ENCODE measurements at regions not wholly inside any gene's neighbourhood (a gene's known extent, or its start where the extent isn't known, plus 50 kb on each side); places are given as distances from the start of the nearest gene placed in this dataset.

DNA sequence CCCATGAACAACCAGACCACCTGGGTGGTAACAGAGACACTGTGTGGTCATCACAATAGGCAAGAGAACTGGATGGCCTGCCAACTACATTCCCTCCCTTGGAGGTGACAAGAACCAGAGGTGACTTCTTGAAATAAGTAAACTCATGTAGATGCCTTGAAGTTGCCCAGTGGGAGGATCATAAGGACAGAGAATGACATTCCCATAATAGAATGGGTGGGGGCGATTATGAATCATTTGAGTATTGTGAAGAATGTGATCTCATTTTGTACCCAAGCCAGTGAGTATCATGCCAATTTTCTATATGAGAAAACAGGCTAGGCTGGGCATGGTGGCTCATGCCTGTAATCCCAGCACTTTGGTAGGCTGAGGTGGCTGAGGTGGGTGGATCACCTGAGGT is 211.4 kb upstream of the GYPC start:
- H3K4me1 Mint-ChIP-seq = no peaks in the 10 kb centered on the region
- H3K27ac Mint-ChIP-seq = no peak overlapping the region
- H3K36me3 Mint-ChIP-seq (ENCODE audit: low read depth) = no peaks in the 10 kb centered on the region
- H3K4me3 Mint-ChIP-seq = no peak overlapping the region
- POLR2A ChIA-PET = no interaction called here
- CTCF ChIA-PET = no interaction called here
- no peak for DNase-seq
- no peaks in the 10 kb centered on the region for H3K9me3 Mint-ChIP-seq
- H3K27me3 Mint-ChIP-seq = no peaks in the 10 kb centered on the region

- no peaks in the 10 kb centered on the region for H3K27me3 Mint-ChIP-seq
- H3K27ac Mint-ChIP-seq = no peak overlapping the region
- no peak for DNase-seq
- no peaks in the 10 kb centered on the region for H3K36me3 Mint-ChIP-seq (ENCODE audit: low read depth)
- H3K4me1 Mint-ChIP-seq = no peaks in the 10 kb centered on the region
- CTCF ChIA-PET = no interaction called here
- H3K9me3 Mint-ChIP-seq = no peaks in the 10 kb centered on the region
- no peak overlapping the region for H3K4me3 Mint-ChIP-seq
- POLR2A ChIA-PET = no interaction called here
These were observed 209.8 kb upstream of the GYPC start for GRCh38 chr2:126446106-126446695.

DNA sequence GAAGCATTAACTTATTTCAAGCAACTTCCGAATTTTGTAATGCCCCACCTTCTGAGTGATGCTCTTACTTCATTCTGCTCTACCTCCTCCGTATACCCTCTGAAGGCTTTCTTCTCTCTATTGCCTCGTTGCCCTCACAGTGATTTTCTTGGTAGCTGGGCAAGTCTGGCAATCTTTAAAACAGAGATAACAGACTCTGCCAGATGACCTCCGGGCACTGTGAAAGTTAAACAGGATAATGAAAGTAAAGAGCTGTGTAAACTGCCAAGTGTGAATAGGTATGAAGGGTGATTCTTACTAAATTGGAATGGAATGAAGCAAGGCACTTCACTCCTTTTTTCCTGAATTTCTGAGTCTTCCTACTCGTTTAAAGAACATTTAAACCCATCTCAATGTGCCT is 207.3 kb upstream of the GYPC start:
- Mint-ChIP-seq H3K4me1 (no peaks in the 10 kb centered on the region), H3K36me3 (ENCODE audit: low read depth) (no peaks in the 10 kb centered on the region), H3K9me3 (no peaks in the 10 kb centered on the region), H3K4me3 (no peak overlapping the region), H3K27ac (no peak overlapping the region), H3K27me3 (no peaks in the 10 kb centered on the region)
- ChIA-PET POLR2A (interaction anchor here (0.6 kb wide), 1 partner anchor 666 kb away, joined by 4 read pairs; no protein-coding TSS in a partner anchor), CTCF (no interaction called here)
- DNase-seq = no peak

GRCh38 chr2:126449677-126450076 is 206.3 kb upstream of the GYPC start:
- H3K4me1 Mint-ChIP-seq = no peaks in the 10 kb centered on the region
- no peak overlapping the region for H3K27ac Mint-ChIP-seq
- H3K36me3 Mint-ChIP-seq (ENCODE audit: low read depth) = no peaks in the 10 kb centered on the region
- ChIA-PET CTCF (no interaction called here), POLR2A (no interaction called here)
- no peaks in the 10 kb centered on the region for H3K9me3 Mint-ChIP-seq
- DNase-seq = no peak
- H3K27me3 Mint-ChIP-seq = no peaks in the 10 kb centered on the region
- no peak overlapping the region for H3K4me3 Mint-ChIP-seq

- no peaks in the 10 kb centered on the region for H3K9me3 Mint-ChIP-seq
- H3K4me1 Mint-ChIP-seq = peaks cover 9% of the 10 kb centered on the region
- no peaks in the 10 kb centered on the region for H3K27me3 Mint-ChIP-seq
- no peak for DNase-seq
- ChIA-PET POLR2A (no interaction called here), CTCF (no interaction called here)
- no peak overlapping the region for H3K27ac Mint-ChIP-seq
- no peak overlapping the region for H3K4me3 Mint-ChIP-seq
- H3K36me3 Mint-ChIP-seq (ENCODE audit: low read depth) = no peaks in the 10 kb centered on the region
These were observed 191.9 kb upstream of the GYPC start for GRCh38 chr2:126463892-126464674.

- POLR2A ChIA-PET = no interaction called here
- H3K9me3 Mint-ChIP-seq = no peaks in the 10 kb centered on the region
- CTCF ChIA-PET = no interaction called here
- H3K36me3 Mint-ChIP-seq (ENCODE audit: low read depth) = no peaks in the 10 kb centered on the region
- DNase-seq = peak; percentile 22
- H3K27me3 Mint-ChIP-seq = peaks cover 3% of the 10 kb centered on the region
- H3K27ac Mint-ChIP-seq = no peak overlapping the region
- H3K4me3 Mint-ChIP-seq = no peak overlapping the region
- H3K4me1 Mint-ChIP-seq = peaks cover 10% of the 10 kb centered on the region
These were observed 188.4 kb upstream of the GYPC start for GRCh38 chr2:126467367-126468054.

GRCh38 chr2:126475031-126475430 is 180.9 kb upstream of the GYPC start:
- H3K36me3 Mint-ChIP-seq (ENCODE audit: low read depth) = no peaks in the 10 kb centered on the region
- POLR2A ChIA-PET = no interaction called here
- DNase-seq = no peak
- H3K4me1 Mint-ChIP-seq = no peaks in the 10 kb centered on the region
- H3K27ac Mint-ChIP-seq = no peak overlapping the region
- no peaks in the 10 kb centered on the region for H3K9me3 Mint-ChIP-seq
- CTCF ChIA-PET = no interaction called here
- peaks cover 9% of the 10 kb centered on the region for H3K27me3 Mint-ChIP-seq
- no peak overlapping the region for H3K4me3 Mint-ChIP-seq

- peaks cover 6% of the 10 kb centered on the region for H3K27me3 Mint-ChIP-seq
- no peaks in the 10 kb centered on the region for H3K9me3 Mint-ChIP-seq
- POLR2A ChIA-PET = no interaction called here
These were observed 179.3 kb upstream of the GYPC start for GRCh38 chr2:126476691-126477090.

DNA sequence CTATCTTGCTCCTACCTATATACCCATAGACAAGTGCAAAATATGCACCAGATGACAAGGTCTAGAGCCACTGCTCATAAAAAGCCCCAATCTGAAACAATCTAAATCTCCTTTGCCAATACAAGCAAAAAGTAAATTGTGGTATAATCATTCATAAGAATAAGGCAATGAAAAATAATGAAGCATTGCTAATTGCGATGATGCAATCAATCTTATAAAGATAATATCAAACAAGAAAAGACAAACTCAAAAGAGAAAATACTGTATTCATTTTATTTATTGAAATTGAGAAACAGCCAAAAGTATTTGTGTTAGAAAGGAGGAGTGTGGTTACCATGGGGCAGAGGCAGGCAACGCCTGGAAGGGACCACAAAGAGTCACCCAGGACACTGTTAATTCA is 175.9 kb upstream of the GYPC start:
- no peaks in the 10 kb centered on the region for H3K9me3 Mint-ChIP-seq
- POLR2A ChIA-PET = no interaction called here
- peaks cover 6% of the 10 kb centered on the region for H3K27me3 Mint-ChIP-seq
- no peak overlapping the region for H3K27ac Mint-ChIP-seq
- no peaks in the 10 kb centered on the region for H3K4me1 Mint-ChIP-seq
- no peak overlapping the region for H3K4me3 Mint-ChIP-seq
- no peak for DNase-seq
- CTCF ChIA-PET = no interaction called here
- no peaks in the 10 kb centered on the region for H3K36me3 Mint-ChIP-seq (ENCODE audit: low read depth)

More at GRCh38 chr2:126476691-126477090, 179.3 kb upstream of the GYPC start:
- H3K4me1 Mint-ChIP-seq = no peaks in the 10 kb centered on the region
- no peak for DNase-seq
- no peak overlapping the region for H3K4me3 Mint-ChIP-seq
- no peak overlapping the region for H3K27ac Mint-ChIP-seq
- CTCF ChIA-PET = no interaction called here
- no peaks in the 10 kb centered on the region for H3K36me3 Mint-ChIP-seq (ENCODE audit: low read depth)

- ChIA-PET POLR2A (no interaction called here), CTCF (no interaction called here)
- H3K27me3 Mint-ChIP-seq = peaks cover 1% of the 10 kb centered on the region
- no peaks in the 10 kb centered on the region for H3K9me3 Mint-ChIP-seq
- H3K36me3 Mint-ChIP-seq (ENCODE audit: low read depth) = no peaks in the 10 kb centered on the region
- no peak for DNase-seq
- no peak overlapping the region for H3K4me3 Mint-ChIP-seq
- no peaks in the 10 kb centered on the region for H3K4me1 Mint-ChIP-seq
- H3K27ac Mint-ChIP-seq = no peak overlapping the region
These were observed 173.1 kb upstream of the GYPC start for GRCh38 chr2:126482582-126483464.

DNA sequence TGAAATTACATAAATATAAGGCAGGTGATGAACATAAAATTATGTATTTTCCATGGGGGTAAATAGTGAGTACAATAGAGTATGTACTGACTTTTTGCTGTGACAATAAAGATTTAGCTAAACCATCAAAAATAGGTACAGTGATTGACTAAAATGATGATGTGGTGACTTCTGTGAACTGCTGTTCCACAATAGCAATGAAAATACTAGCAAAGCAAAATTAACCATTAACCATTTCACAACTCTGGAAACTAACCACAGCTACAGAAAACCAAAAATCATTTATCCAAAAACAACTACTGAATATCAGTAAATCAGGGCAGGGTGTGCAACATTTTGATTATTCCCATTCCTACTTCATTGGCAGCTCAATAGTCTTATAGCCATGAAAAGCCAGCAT is 161.4 kb upstream of the GYPC start:
- H3K4me1 Mint-ChIP-seq = no peaks in the 10 kb centered on the region
- H3K4me3 Mint-ChIP-seq = no peak overlapping the region
- CTCF ChIA-PET = interaction anchor here (0.7 kb wide), 1 partner anchor 34 kb away, joined by 3 read pairs; no protein-coding TSS in a partner anchor
- no peaks in the 10 kb centered on the region for H3K36me3 Mint-ChIP-seq (ENCODE audit: low read depth)
- DNase-seq = no peak
- POLR2A ChIA-PET = no interaction called here
- H3K27ac Mint-ChIP-seq = no peak overlapping the region
- H3K27me3 Mint-ChIP-seq = peaks cover 4% of the 10 kb centered on the region
- peaks cover 4% of the 10 kb centered on the region for H3K9me3 Mint-ChIP-seq

- ChIA-PET CTCF (interaction anchor here (0.7 kb wide), 1 partner anchor 33 kb away, joined by 3 read pairs; no protein-coding TSS in a partner anchor), POLR2A (no interaction called here)
- Mint-ChIP-seq H3K36me3 (ENCODE audit: low read depth) (no peaks in the 10 kb centered on the region), H3K27me3 (peaks cover 4% of the 10 kb centered on the region), H3K9me3 (peaks cover 4% of the 10 kb centered on the region), H3K4me3 (no peak overlapping the region), H3K27ac (no peak overlapping the region), H3K4me1 (no peaks in the 10 kb centered on the region)
- no peak for DNase-seq
These were observed 160.8 kb upstream of the GYPC start for GRCh38 chr2:126495189-126495588.

DNA sequence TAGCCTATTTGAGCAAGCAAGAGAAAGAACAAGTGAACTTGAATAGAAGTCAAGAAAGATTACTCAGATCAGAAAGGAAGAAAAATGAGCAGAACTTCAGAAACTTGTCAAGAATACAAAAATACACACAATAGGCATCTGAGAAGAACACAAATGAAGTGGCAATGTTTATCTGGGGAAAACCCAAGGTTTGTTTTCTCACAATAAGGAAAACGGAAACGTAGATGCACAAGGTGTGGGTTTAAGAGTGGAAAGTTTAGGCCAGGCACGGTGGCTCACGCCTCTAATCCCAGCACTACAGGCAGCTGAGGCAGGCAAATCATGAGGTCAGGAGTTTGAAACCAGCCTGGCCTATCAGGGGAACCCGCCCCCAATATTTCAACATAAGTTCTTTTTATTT is 159.5 kb upstream of the GYPC start:
- CTCF ChIA-PET = no interaction called here
- Mint-ChIP-seq H3K27ac (no peak overlapping the region), H3K9me3 (peaks cover 4% of the 10 kb centered on the region)

More for the DNA sequence above, 159.5 kb upstream of the GYPC start:
- Mint-ChIP-seq H3K4me1 (no peaks in the 10 kb centered on the region), H3K36me3 (ENCODE audit: low read depth) (no peaks in the 10 kb centered on the region), H3K27me3 (peaks cover 5% of the 10 kb centered on the region), H3K4me3 (no peak overlapping the region)
- POLR2A ChIA-PET = no interaction called here
- DNase-seq = no peak
